Upper lobe of left lung (tissue), 6 donors: ENCODE measurements at regions not wholly inside any gene's neighbourhood (a gene's known extent, or its start where the extent isn't known, plus 50 kb on each side); places are given as distances from the start of the nearest gene placed in this dataset.

Source experiments
- ATAC-seq, 2 donors: fragments of 200-7000 bp; cut with Tn5 transposase; one replicate each; pipeline ENCODE4 v1.9.1; 2022; ENCODE audit warnings: mild to moderate bottlenecking in 2 of 2, moderate library complexity in 2 of 2; ENCODE audit not compliant: low FRiP score in 2 of 2
- DNase-seq, 2 donors: peaks; one replicate each; pipeline ENCODE4 v3.0.0-alpha.2; 2019 to 2020
- H3K27ac ChIP-seq, 4 donors: fragments of 200-600 bp; sonication (generic); one replicate each; pipeline ENCODE4 v1.5.1; 2016 to 2019
- H3K27me3 ChIP-seq, 4 donors: fragments of 200-600 bp; sonication (generic); one replicate each; pipeline ENCODE4 v1.5.1; 2017 to 2019
- H3K36me3 ChIP-seq, 4 donors: fragments of 200-600 bp; sonication (generic); one replicate each; pipeline ENCODE4 v1.5.1; 2016 to 2019
- H3K4me1 ChIP-seq, 4 donors: fragments of 200-600 bp; sonication (generic); one replicate each; pipeline ENCODE4 v1.5.1; 2018 to 2019
- H3K4me3 ChIP-seq, 4 donors: fragments of 200-600 bp; sonication (generic); one replicate each; pipeline ENCODE4 v1.5.1; 2017 to 2019; ENCODE audit warnings: mild to moderate bottlenecking in 2 of 4, moderate library complexity in 1 of 4
- H3K9me3 ChIP-seq, 4 donors: fragments of 200-600 bp; sonication (generic); one replicate each; pipeline ENCODE4 v1.5.1; 2018 to 2019
- EP300 ChIP-seq, 4 donors: sonication (generic); formaldehyde crosslinking; IDR thresholded peaks; one replicate each; pipeline ENCODE4 v1.5.1; 2017; ENCODE audit warnings: antibody characterized with exemption in 4 of 4, control low read depth in 2 of 4
- POLR2A ChIP-seq, 4 donors: fragments of 450-650 bp; IDR thresholded peaks; one replicate each; pipeline ENCODE4 v1.5.1; 2016 to 2017; ENCODE audit warnings: antibody characterized with exemption in 4 of 4, mild to moderate bottlenecking in 2 of 4
- POLR2AphosphoS5 ChIP-seq, 2 donors: sonication (generic); formaldehyde crosslinking; IDR thresholded peaks; one replicate each; pipeline ENCODE4 v1.5.1; 2017; ENCODE audit warnings: antibody characterized with exemption in 2 of 2
- WGBS, 2 donors: methylation state at CpG; one replicate each; pipeline ENCODE4 v1.1.5; 2017 to 2018; 5-methylcytosine and 5-hydroxymethylcytosine counted together
- TF ChIP-seq, protein P1 (sequence below), 6 experiments: fragments of 450-650 bp in 4 of 6; fragments of 200-600 bp in 2 of 6; sonication (generic) in 2 of 6; IDR thresholded peaks; one replicate each; pipeline ENCODE4 v1.5.1; 2016 to 2019; ENCODE audit warnings: antibody characterized with exemption in 6 of 6
- donor health status: DM: no; HTN: no; CAD: no; lungs with moderate emphysema.
- donor health status: DM: no; HTN: yes; CAD: no; lungs with severe emphysema.

DNA sequence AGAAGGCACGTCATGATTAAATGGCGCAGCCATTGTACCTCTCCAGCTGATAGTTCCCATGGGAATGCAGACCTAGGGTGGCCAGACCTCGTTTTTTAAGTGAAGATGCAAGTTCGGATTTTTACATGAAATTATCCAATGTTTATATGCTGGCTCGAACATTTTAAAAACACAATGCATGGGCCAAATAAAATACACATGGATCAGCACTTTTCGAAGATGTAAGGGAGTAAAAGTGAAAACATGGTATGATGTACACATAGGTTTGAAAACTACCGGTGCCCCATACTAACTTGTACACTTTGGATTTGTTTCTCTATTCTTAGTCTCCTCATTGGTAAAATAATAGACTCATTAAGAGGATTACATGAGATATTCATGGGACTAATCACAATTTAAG is 412.5 kb upstream of the CCNG1 start:
- no peak for DNase-seq
- no peaks in the 10 kb centered on the region for H3K9me3 ChIP-seq
- no peaks in the 10 kb centered on the region for H3K4me1 ChIP-seq
- no peak overlapping the region for H3K27ac ChIP-seq
- ATAC-seq = no peak
- no peak overlapping the region for H3K4me3 ChIP-seq
- no peak for TF ChIP-seq EP300 (IDR thresholded peaks at IDR 0.05)
- TF ChIP-seq POLR2A (IDR thresholded peaks at IDR 0.05) = no peak
- TF ChIP-seq, protein P1, sequence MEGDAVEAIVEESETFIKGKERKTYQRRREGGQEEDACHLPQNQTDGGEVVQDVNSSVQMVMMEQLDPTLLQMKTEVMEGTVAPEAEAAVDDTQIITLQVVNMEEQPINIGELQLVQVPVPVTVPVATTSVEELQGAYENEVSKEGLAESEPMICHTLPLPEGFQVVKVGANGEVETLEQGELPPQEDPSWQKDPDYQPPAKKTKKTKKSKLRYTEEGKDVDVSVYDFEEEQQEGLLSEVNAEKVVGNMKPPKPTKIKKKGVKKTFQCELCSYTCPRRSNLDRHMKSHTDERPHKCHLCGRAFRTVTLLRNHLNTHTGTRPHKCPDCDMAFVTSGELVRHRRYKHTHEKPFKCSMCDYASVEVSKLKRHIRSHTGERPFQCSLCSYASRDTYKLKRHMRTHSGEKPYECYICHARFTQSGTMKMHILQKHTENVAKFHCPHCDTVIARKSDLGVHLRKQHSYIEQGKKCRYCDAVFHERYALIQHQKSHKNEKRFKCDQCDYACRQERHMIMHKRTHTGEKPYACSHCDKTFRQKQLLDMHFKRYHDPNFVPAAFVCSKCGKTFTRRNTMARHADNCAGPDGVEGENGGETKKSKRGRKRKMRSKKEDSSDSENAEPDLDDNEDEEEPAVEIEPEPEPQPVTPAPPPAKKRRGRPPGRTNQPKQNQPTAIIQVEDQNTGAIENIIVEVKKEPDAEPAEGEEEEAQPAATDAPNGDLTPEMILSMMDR (IDR thresholded peaks at IDR 0.05) = no peak
- TF ChIP-seq POLR2AphosphoS5 (IDR thresholded peaks at IDR 0.05) = no peak
- H3K27me3 ChIP-seq = no peaks in the 10 kb centered on the region
- WGBS, 2 donors = 75 to 82% methylated on average over 7 of the region's 7 CpGs
- H3K36me3 ChIP-seq = no peaks in the 10 kb centered on the region

DNA sequence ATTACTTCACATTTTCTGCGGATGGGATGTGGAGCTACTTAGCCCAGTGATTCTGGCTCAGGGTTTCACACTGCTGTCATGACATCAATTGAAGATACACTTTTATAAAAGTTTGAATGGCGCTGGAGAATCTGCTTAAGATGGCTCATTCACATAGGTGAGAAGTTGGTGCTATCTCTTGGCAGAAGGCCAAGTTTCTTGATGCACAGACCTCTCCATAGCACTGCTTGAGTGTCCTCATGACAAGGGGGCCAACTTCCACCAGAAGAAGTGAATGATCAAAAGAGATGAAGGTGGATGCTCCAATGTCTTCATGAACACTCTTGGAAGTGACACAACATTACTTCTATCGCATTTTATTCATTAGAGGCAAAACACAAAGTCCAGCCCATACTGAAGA is 403.7 kb upstream of the CCNG1 start:
- no peaks in the 10 kb centered on the region for H3K4me1 ChIP-seq
- DNase-seq (no peak), ATAC-seq (no peak)
- no peaks in the 10 kb centered on the region for H3K36me3 ChIP-seq
- H3K4me3 ChIP-seq = no peak overlapping the region
- WGBS, 2 donors = 33 to 35% methylated on average over 3 of the region's 3 CpGs
- H3K27me3 ChIP-seq = no peaks in the 10 kb centered on the region
- TF ChIP-seq POLR2AphosphoS5 (IDR thresholded peaks at IDR 0.05) = no peak
- no peak for TF ChIP-seq POLR2A (IDR thresholded peaks at IDR 0.05)
- TF ChIP-seq EP300 (IDR thresholded peaks at IDR 0.05) = no peak
- TF ChIP-seq, protein P1 (IDR thresholded peaks at IDR 0.05) = no peak
- no peak overlapping the region for H3K27ac ChIP-seq
- H3K9me3 ChIP-seq = no peaks in the 10 kb centered on the region

DNA sequence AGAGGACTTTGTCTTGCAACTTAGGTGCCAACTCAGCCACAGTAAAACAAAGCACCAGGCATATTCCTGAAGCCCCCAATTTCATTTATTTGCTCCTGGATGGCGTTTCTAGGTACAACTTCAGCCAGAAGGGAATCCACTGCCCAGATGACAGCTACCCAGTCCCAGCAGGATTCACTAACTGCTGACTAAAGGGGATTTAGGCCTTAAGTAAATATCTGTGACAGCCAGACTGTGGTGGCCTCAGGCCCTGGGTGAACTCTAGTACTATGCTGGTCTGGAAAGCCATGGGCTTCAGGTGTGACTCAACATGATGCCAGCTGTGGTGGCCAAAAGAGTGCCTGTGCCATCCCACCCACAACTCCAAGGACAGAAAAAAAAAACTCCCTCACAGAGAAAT is 396.1 kb upstream of the CCNG1 start:
- 50 to 79% methylated on average over 1 of the region's 1 CpG for WGBS, 2 donors
- no peaks in the 10 kb centered on the region for H3K36me3 ChIP-seq
- TF ChIP-seq, protein P1 (IDR thresholded peaks at IDR 0.05) = no peak
- TF ChIP-seq EP300 (IDR thresholded peaks at IDR 0.05) = no peak
- no peak for TF ChIP-seq POLR2A (IDR thresholded peaks at IDR 0.05)
- TF ChIP-seq POLR2AphosphoS5 (IDR thresholded peaks at IDR 0.05) = no peak
- no peaks in the 10 kb centered on the region for H3K27me3 ChIP-seq
- DNase-seq = no peak
- no peaks in the 10 kb centered on the region for H3K4me1 ChIP-seq
- no peak overlapping the region for H3K4me3 ChIP-seq
- H3K9me3 ChIP-seq = no peaks in the 10 kb centered on the region
- ATAC-seq = no peak
- H3K27ac ChIP-seq = no peak overlapping the region

DNA sequence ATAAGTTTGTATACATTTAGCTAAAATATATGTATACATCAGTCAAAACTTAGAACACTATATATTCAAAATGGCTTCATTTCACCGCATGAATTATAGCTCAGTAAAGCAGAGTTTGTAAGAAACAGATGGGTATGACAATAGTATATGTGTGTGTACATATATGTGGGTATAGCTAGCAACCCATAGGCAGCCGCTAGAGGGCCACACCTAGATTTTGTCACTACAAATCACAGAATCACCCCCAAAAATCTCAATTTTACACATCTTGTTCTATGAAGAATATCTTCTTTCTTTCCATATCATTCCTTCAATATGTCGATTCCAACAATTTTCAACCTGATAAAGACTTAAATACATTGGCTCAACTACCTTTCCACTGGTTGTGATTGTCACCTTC is 357.8 kb upstream of the CCNG1 start:
- no peak for DNase-seq
- Histone ChIP-seq H3K36me3 (no peaks in the 10 kb centered on the region), H3K9me3 (peaks cover 0 to 7% (median 0%) of the 10 kb centered on the region in 4 donors), H3K27ac (no peak overlapping the region), H3K27me3 (no peaks in the 10 kb centered on the region), H3K4me1 (no peaks in the 10 kb centered on the region), H3K4me3 (no peak overlapping the region)
- WGBS, 2 donors = 64% methylated on average over 3 of the region's 3 CpGs
- TF ChIP-seq EP300 (IDR thresholded peaks at IDR 0.05) = no peak
- TF ChIP-seq, protein P1 (IDR thresholded peaks at IDR 0.05) = no peak
- no peak for TF ChIP-seq POLR2AphosphoS5 (IDR thresholded peaks at IDR 0.05)
- TF ChIP-seq POLR2A (IDR thresholded peaks at IDR 0.05) = no peak
- no peak for ATAC-seq

GRCh38 chr5:163089230-163089629 is 348.2 kb upstream of the CCNG1 start:
- Histone ChIP-seq H3K27ac (no peak overlapping the region), H3K4me1 (no peaks in the 10 kb centered on the region), H3K4me3 (no peak overlapping the region), H3K36me3 (no peaks in the 10 kb centered on the region), H3K27me3 (no peaks in the 10 kb centered on the region), H3K9me3 (no peaks in the 10 kb centered on the region)
- DNase-seq (no peak), ATAC-seq (no peak)
- WGBS, 2 donors = 4 to 12% methylated on average over 1 of the region's 1 CpG
- no peak for TF ChIP-seq POLR2A (IDR thresholded peaks at IDR 0.05)
- TF ChIP-seq EP300 (IDR thresholded peaks at IDR 0.05) = no peak
- TF ChIP-seq POLR2AphosphoS5 (IDR thresholded peaks at IDR 0.05) = no peak
- TF ChIP-seq, protein P1 (IDR thresholded peaks at IDR 0.05) = no peak
